GM18867 (cell line): ENCODE measurements at regions not wholly inside any gene's neighbourhood (a gene's known extent, or its start where the extent isn't known, plus 50 kb on each side); places are given as distances from the start of the nearest gene placed in this dataset.

Experiments
- ATAC-seq: cut with Tn5 transposase; IDR thresholded peaks from one replicate; pipeline ENCODE4 v1.9.1; 2021; ENCODE audit warnings: mild to moderate bottlenecking, moderate library complexity; ENCODE audit not compliant: unreplicated experiment

DNA sequence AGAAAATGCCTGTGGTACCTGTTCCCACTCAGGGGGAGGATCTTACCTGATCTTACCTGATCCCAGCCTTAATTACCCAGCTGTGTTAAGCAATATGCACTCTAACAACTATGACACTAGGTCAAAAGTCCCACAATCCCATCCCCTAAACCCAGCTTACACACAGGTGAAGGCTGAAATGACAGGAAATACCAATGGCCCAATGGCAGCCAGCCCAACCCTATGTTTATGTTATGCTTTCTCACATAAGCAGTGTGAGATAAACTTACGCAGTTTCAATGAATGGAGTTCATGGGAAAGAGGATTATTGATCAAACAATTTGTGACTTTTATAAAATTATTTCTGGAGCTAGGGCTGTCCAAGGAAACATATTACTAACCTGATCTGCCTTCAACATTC is 91.9 kb downstream of the GPAM start:
- no peak for ATAC-seq

DNA sequence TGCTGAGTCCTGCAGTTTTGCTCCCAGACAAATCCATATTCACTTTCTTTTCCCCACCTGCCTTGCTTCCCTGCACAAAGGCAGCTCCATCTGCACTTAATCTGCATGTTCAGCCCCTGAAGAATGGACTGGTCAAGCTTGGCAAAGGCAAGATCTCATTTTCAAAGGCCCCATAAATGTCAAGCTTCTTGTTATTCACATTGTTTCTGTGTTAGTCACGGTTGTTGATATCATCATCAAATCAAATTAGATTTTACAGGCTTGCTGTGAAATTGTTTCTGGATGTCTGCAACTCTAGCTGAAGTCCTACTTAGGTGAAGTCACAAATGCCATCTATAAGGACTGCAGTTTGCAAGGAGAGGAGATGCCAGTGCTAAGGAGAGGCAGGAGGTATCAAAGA is 91.0 kb downstream of the GPAM start:
- no peak for ATAC-seq

DNA sequence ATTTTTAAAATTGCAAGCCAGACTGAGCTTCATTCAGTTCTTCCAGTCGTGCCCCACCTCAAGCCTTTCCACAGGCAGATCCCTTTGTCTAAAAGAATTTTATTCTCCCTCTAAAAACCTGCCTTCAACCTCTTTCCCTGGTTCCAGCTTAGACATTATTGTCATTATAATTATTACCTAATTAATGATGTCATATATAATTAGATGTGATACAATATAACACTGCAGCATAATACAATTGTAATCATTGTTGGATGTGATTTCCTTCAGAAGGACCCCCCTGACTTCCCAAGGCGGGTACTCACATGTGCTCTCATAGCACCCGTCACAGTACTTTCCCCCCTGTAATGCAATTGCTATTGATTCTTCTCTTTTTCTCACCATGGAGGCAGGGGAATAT is 88.6 kb downstream of the GPAM start:
- ATAC-seq, result no peak

DNA sequence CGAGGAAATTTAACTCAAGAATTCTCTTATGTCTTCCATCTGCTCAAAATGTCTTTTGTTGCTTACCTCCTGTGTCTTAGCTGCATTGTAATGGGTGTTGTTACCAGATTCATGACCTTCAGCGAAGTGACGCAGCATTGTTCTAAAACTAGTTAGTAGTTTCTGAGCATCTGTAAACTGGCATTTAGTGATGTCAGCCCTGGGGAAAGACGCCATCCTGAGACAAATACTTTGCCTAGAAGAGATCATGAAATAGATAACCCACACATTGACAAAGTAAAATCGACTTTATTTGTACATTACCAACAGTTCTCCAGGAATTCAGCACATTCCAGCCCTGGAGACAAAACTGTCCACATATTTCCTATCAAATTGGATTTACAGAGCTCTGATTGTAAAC is 87.8 kb downstream of the GPAM start:
- ATAC-seq, result no peak

DNA sequence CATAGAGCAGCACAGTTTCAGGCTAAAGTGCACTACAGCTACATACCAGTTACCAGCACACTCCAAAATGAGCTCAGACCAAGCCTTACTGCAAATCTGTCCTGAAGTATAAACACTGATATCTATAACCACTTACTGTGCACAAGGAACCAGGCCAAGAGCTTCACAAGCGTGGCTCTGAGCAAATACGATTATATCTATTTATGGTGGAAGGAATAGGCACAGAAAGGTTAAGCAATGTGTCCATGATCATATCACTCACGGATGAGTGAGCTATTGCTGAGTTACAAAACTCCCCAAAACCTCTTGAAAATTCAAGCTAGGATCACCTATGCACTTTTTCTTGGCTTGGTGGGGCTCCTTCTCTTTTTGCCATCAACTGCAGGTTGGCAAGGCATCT is 84.9 kb downstream of the GPAM start:
- no peak for ATAC-seq
